ENCODE measurements at regions not wholly inside any gene's neighbourhood (a gene's known extent, or its start where the extent isn't known, plus 50 kb on each side); places are given as distances from the start of the nearest gene placed in this dataset.

GRCh38 chr4:129804461-129804981, 708.6 kb downstream of the C4orf33 start:
- no peaks in the 10 kb centered on the region for H3K4me1 Mint-ChIP-seq (ENCODE audit: low read depth)
- no peaks in the 10 kb centered on the region for H3K9me3 Mint-ChIP-seq (ENCODE audit: low read depth)
- no peak overlapping the region for H3K27ac Mint-ChIP-seq (ENCODE audit: unreplicated experiment)
- DNase-seq (ENCODE audit: low spot score): no peak
- TF ChIP-seq CTCF (IDR thresholded peaks at IDR 0.05): no peak
- peaks cover 2% of the 10 kb centered on the region for H3K27me3 Mint-ChIP-seq (ENCODE audit: low read depth)
- H3K4me3 Mint-ChIP-seq (ENCODE audit: unreplicated experiment): no peak overlapping the region
- H3K36me3 Mint-ChIP-seq (ENCODE audit: low read depth): no peaks in the 10 kb centered on the region

GRCh38 chr4:129806986-129807385, 711.0 kb downstream of the C4orf33 start:
- H3K27ac Mint-ChIP-seq (ENCODE audit: unreplicated experiment): no peak overlapping the region
- H3K9me3 Mint-ChIP-seq (ENCODE audit: low read depth): no peaks in the 10 kb centered on the region

GRCh38 chr4:129808242-129808641, 712.3 kb downstream of the C4orf33 start:
- no peak for TF ChIP-seq CTCF (IDR thresholded peaks at IDR 0.05)
- Mint-ChIP-seq H3K9me3 (ENCODE audit: low read depth) (no peaks in the 10 kb centered on the region), H3K4me1 (ENCODE audit: low read depth) (no peaks in the 10 kb centered on the region), H3K27ac (ENCODE audit: unreplicated experiment) (no peak overlapping the region), H3K4me3 (ENCODE audit: unreplicated experiment) (no peak overlapping the region), H3K36me3 (ENCODE audit: low read depth) (no peaks in the 10 kb centered on the region), H3K27me3 (ENCODE audit: low read depth) (no peaks in the 10 kb centered on the region)
- DNase-seq (ENCODE audit: low spot score): no peak

More at GRCh38 chr4:129806986-129807385, 711.0 kb downstream of the C4orf33 start:
- H3K4me3 Mint-ChIP-seq (ENCODE audit: unreplicated experiment): no peak overlapping the region
- no peaks in the 10 kb centered on the region for H3K36me3 Mint-ChIP-seq (ENCODE audit: low read depth)
- TF ChIP-seq CTCF (IDR thresholded peaks at IDR 0.05): no peak
- no peaks in the 10 kb centered on the region for H3K27me3 Mint-ChIP-seq (ENCODE audit: low read depth)
- H3K4me1 Mint-ChIP-seq (ENCODE audit: low read depth): no peaks in the 10 kb centered on the region
- no peak for DNase-seq (ENCODE audit: low spot score)

- H3K4me3 Mint-ChIP-seq (ENCODE audit: unreplicated experiment): no peak overlapping the region
- no peak for TF ChIP-seq CTCF (IDR thresholded peaks at IDR 0.05)
- no peak for DNase-seq (ENCODE audit: low spot score)
- H3K36me3 Mint-ChIP-seq (ENCODE audit: low read depth): no peaks in the 10 kb centered on the region
- H3K9me3 Mint-ChIP-seq (ENCODE audit: low read depth): no peaks in the 10 kb centered on the region
- no peaks in the 10 kb centered on the region for H3K27me3 Mint-ChIP-seq (ENCODE audit: low read depth)
- no peaks in the 10 kb centered on the region for H3K4me1 Mint-ChIP-seq (ENCODE audit: low read depth)
- no peak overlapping the region for H3K27ac Mint-ChIP-seq (ENCODE audit: unreplicated experiment)
Measured at GRCh38 chr4:129821073-129821472, 725.1 kb downstream of the C4orf33 start.

- DNase-seq (ENCODE audit: low spot score): no peak
- Mint-ChIP-seq H3K9me3 (ENCODE audit: low read depth) (no peaks in the 10 kb centered on the region), H3K27ac (ENCODE audit: unreplicated experiment) (no peak overlapping the region), H3K27me3 (ENCODE audit: low read depth) (no peaks in the 10 kb centered on the region), H3K4me1 (ENCODE audit: low read depth) (no peaks in the 10 kb centered on the region), H3K36me3 (ENCODE audit: low read depth) (no peaks in the 10 kb centered on the region), H3K4me3 (ENCODE audit: unreplicated experiment) (no peak overlapping the region)
- TF ChIP-seq CTCF (IDR thresholded peaks at IDR 0.05): no peak
Measured at GRCh38 chr4:129821963-129822362, 726.0 kb downstream of the C4orf33 start.

Data from chondrocyte (in vitro differentiated cells).